Right lobe of liver (tissue), 6 donors: ENCODE measurements at regions not wholly inside any gene's neighbourhood (a gene's known extent, or its start where the extent isn't known, plus 50 kb on each side); places are given as distances from the start of the nearest gene placed in this dataset.

Source experiments
- ATAC-seq, 4 donors: fragments of 200-7000 bp; cut with Tn5 transposase; one replicate each; pipeline ENCODE4 v1.9.1; 2020; ENCODE audit warnings: mild to moderate bottlenecking in 4 of 4, moderate library complexity in 4 of 4
- DNase-seq, 3 donors: peaks; one replicate each; pipeline ENCODE4 v3.0.0-alpha.2; 2020
- H3K27ac ChIP-seq, 3 donors: fragments of 200-600 bp; one replicate each; pipeline ENCODE4 v1.8.0; 2022
- H3K27me3 ChIP-seq, 2 donors: fragments of 200-600 bp; one replicate each; pipeline ENCODE4 v1.8.0; 2022
- H3K36me3 ChIP-seq, 4 donors: fragments of 200-600 bp; sonication (generic) in 1 of 4; one replicate each; pipeline versions ENCODE4 v1.5.1 to v1.8.0; 2017 to 2022; ENCODE audit warnings: control low read depth in 1 of 4
- H3K4me1 ChIP-seq, 4 donors: fragments of 200-600 bp; sonication (generic) in 1 of 4; one replicate each; pipeline versions ENCODE4 v1.5.1 to v1.8.0; 2017 to 2022; ENCODE audit warnings: control low read depth in 1 of 4
- H3K4me3 ChIP-seq, 3 donors: fragments of 200-600 bp; one replicate each; pipeline ENCODE4 v1.8.0; 2022
- H3K9me3 ChIP-seq, 4 donors: fragments of 200-600 bp; sonication (generic) in 1 of 4; one replicate each; pipeline versions ENCODE4 v1.5.1 to v1.8.0; 2017 to 2022; ENCODE audit warnings: control low read depth in 1 of 4
- CTCF ChIP-seq, 4 donors: fragments of 200-600 bp in 3 of 4; fragments of 450-650 bp in 1 of 4; IDR thresholded peaks; one replicate each; pipeline versions ENCODE4 v1.5.1 to v1.8.0; 2016 to 2022; ENCODE audit warnings: antibody characterized with exemption in 4 of 4, mild to moderate bottlenecking in 2 of 4
- POLR2A ChIP-seq: fragments of 450-650 bp; IDR thresholded peaks from one replicate; pipeline ENCODE4 v1.6.1; 2017; ENCODE audit warnings: antibody characterized with exemption, mild to moderate bottlenecking
- WGBS: methylation state at CpG from one replicate; pipeline ENCODE4 v1.1.6; 2018; ENCODE audit warnings: low coverage, low lambda C conversion rate; ENCODE audit not compliant: insufficient coverage; ENCODE audit errors: missing lambda C conversion rate; 5-methylcytosine and 5-hydroxymethylcytosine counted together
- intact Hi-C, 2 donors: fragments of 100-400 bp; cut with DNase I; formaldehyde crosslinking; loops; one replicate each; pipeline versions ENCODE4 v1.11.2 to v1.14.1; 2022
- donor health status: DM: no; HTN: yes; CAD: no.
- donor health status: DM: no; HTN: no; CAD: no.
- donor health status: DM: no; HTN: no; CAD: no.
- donor health status: DM: no; HTN: yes; CAD: no.
- donor health status: DM: no; HTN: yes; CAD: no.

GRCh38 chr2:48874282-48874681 lies 118.8 kb upstream of the LHCGR start:
- Histone ChIP-seq H3K27ac (no peak overlapping the region), H3K4me3 (no peak overlapping the region), H3K27me3 (no peaks in the 10 kb centered on the region), H3K36me3 (no peaks in the 10 kb centered on the region), H3K4me1 (no peaks in the 10 kb centered on the region), H3K9me3 (no peaks in the 10 kb centered on the region)
- intact Hi-C loops = no loop called here
- TF ChIP-seq CTCF (IDR thresholded peaks at IDR 0.05) = no peak
- TF ChIP-seq POLR2A = no peak
- WGBS = 76% methylated on average over 2 of the region's 2 CpGs
- DNase-seq = no peak
- ATAC-seq = no peak

- H3K27ac ChIP-seq = no peak overlapping the region
- ATAC-seq (no peak), DNase-seq (no peak)
- H3K9me3 ChIP-seq = no peaks in the 10 kb centered on the region
- H3K4me1 ChIP-seq = no peaks in the 10 kb centered on the region
- TF ChIP-seq POLR2A = no peak
- TF ChIP-seq CTCF (IDR thresholded peaks at IDR 0.05) = no peak
- H3K4me3 ChIP-seq = no peak overlapping the region
- no peaks in the 10 kb centered on the region for H3K36me3 ChIP-seq
- intact Hi-C loops = no loop called here
- 75% methylated on average over 1 of the region's 1 CpG for WGBS
- H3K27me3 ChIP-seq = no peaks in the 10 kb centered on the region
Observed at GRCh38 chr2:48873666-48874065, 118.1 kb upstream of the LHCGR start.

GRCh38 chr2:48870942-48871341 lies 115.4 kb upstream of the LHCGR start:
- Histone ChIP-seq H3K4me1 (no peaks in the 10 kb centered on the region), H3K36me3 (no peaks in the 10 kb centered on the region), H3K27me3 (no peaks in the 10 kb centered on the region), H3K4me3 (no peak overlapping the region), H3K27ac (no peak overlapping the region), H3K9me3 (no peaks in the 10 kb centered on the region)
- intact Hi-C loops = no loop called here
- DNase-seq = no peak
- 69% methylated on average over 4 of the region's 4 CpGs for WGBS
- TF ChIP-seq POLR2A (no peak), CTCF (IDR thresholded peaks at IDR 0.05) (no peak)
- no peak for ATAC-seq

- H3K9me3 ChIP-seq = no peaks in the 10 kb centered on the region
- intact Hi-C loops = no loop called here
Observed at GRCh38 chr2:48870503-48870902, 115.0 kb upstream of the LHCGR start.

GRCh38 chr2:48865704-48866103 lies 110.2 kb upstream of the LHCGR start:
- no peaks in the 10 kb centered on the region for H3K4me1 ChIP-seq
- no peaks in the 10 kb centered on the region for H3K9me3 ChIP-seq
- no peaks in the 10 kb centered on the region for H3K36me3 ChIP-seq
- DNase-seq (no peak), ATAC-seq (no peak)
- no peak for TF ChIP-seq CTCF (IDR thresholded peaks at IDR 0.05)
- TF ChIP-seq POLR2A = no peak
- H3K27ac ChIP-seq = no peak overlapping the region
- intact Hi-C loops = no loop called here
- no peak overlapping the region for H3K4me3 ChIP-seq
- WGBS = 25% methylated on average over 2 of the region's 2 CpGs
- H3K27me3 ChIP-seq = no peaks in the 10 kb centered on the region

More at GRCh38 chr2:48870503-48870902, 115.0 kb upstream of the LHCGR start:
- DNase-seq (no peak), ATAC-seq (no peak)
- WGBS = 48% methylated on average over 2 of the region's 2 CpGs
- H3K4me3 ChIP-seq = no peak overlapping the region
- no peaks in the 10 kb centered on the region for H3K36me3 ChIP-seq
- H3K27ac ChIP-seq = no peak overlapping the region
- no peaks in the 10 kb centered on the region for H3K27me3 ChIP-seq
- no peaks in the 10 kb centered on the region for H3K4me1 ChIP-seq
- no peak for TF ChIP-seq POLR2A
